ENCODE measurements at regions not wholly inside any gene's neighbourhood (a gene's known extent, or its start where the extent isn't known, plus 50 kb on each side); places are given as distances from the start of the nearest gene placed in this dataset.

DNA sequence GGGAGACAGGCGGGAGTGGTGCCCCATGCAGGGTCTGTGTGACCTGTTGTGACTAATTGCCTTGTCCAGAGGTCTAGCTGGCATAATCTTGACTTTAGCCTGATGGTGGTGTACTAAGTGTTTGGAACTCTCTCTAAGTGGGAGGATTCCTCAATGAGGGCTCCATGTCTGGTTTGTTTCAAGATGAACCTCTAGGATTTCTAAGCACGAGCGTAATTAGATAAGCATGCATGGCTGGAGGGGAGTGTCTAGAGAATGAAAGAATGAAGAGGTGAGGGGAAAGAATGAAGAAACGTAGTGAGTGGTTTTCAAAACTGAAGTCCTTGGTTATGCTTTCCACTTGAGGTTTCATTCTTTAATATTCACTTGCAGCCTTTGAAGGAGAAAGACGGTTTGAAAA lies 833.2 kb upstream of the GYPC start:
- TF ChIP-seq, protein P1, sequence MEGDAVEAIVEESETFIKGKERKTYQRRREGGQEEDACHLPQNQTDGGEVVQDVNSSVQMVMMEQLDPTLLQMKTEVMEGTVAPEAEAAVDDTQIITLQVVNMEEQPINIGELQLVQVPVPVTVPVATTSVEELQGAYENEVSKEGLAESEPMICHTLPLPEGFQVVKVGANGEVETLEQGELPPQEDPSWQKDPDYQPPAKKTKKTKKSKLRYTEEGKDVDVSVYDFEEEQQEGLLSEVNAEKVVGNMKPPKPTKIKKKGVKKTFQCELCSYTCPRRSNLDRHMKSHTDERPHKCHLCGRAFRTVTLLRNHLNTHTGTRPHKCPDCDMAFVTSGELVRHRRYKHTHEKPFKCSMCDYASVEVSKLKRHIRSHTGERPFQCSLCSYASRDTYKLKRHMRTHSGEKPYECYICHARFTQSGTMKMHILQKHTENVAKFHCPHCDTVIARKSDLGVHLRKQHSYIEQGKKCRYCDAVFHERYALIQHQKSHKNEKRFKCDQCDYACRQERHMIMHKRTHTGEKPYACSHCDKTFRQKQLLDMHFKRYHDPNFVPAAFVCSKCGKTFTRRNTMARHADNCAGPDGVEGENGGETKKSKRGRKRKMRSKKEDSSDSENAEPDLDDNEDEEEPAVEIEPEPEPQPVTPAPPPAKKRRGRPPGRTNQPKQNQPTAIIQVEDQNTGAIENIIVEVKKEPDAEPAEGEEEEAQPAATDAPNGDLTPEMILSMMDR (IDR thresholded peaks at IDR 0.05) = no peak
- no peak for TF ChIP-seq EP300 (IDR thresholded peaks at IDR 0.05)
